Tibial nerve (tissue), 4 donors: ENCODE measurements at regions not wholly inside any gene's neighbourhood (a gene's known extent, or its start where the extent isn't known, plus 50 kb on each side); places are given as distances from the start of the nearest gene placed in this dataset.

Experiments used
- DNase-seq, 2 donors: peaks; one replicate each; pipeline ENCODE4 v3.0.0-alpha.2; 2019; ENCODE audit warnings: low spot score in 2 of 2
- H3K27ac ChIP-seq, 4 donors: fragments of 200-600 bp; sonication (generic) in 3 of 4; one replicate each; pipeline ENCODE4 v1.5.1; 2017 to 2019; ENCODE audit warnings: mild to moderate bottlenecking in 1 of 4
- H3K27me3 ChIP-seq, 2 donors: fragments of 200-600 bp; sonication (generic) in 1 of 2; one replicate each; pipeline versions ENCODE4 v1.5.1 to v1.6.0; 2017 to 2019
- H3K36me3 ChIP-seq, 3 donors: fragments of 200-600 bp; sonication (generic); one replicate each; pipeline ENCODE4 v1.5.1; 2018 to 2019
- H3K4me1 ChIP-seq, 4 donors: fragments of 200-600 bp; sonication (generic) in 3 of 4; one replicate each; pipeline ENCODE4 v1.5.1; 2017 to 2019
- H3K4me3 ChIP-seq, 4 donors: fragments of 200-600 bp; sonication (generic) in 3 of 4; one replicate each; pipeline ENCODE4 v1.5.1; 2017 to 2019; ENCODE audit warnings: mild to moderate bottlenecking in 1 of 4, moderate library complexity in 1 of 4
- H3K9me3 ChIP-seq, 4 donors: fragments of 200-600 bp; sonication (generic) in 3 of 4; one replicate each; pipeline ENCODE4 v1.5.1; 2017 to 2019
- CTCF ChIP-seq, 5 experiments: fragments of 200-600 bp in 3 of 5; fragments of 450-650 bp in 2 of 5; sonication (generic) in 3 of 5; IDR thresholded peaks; one replicate each; pipeline ENCODE4 v1.5.1; 2016 to 2019; ENCODE audit warnings: antibody characterized with exemption in 5 of 5, mild to moderate bottlenecking in 3 of 5, moderate library complexity in 2 of 5
- EP300 ChIP-seq, 2 donors: sonication (generic); formaldehyde crosslinking; IDR thresholded peaks; one replicate each; pipeline ENCODE4 v1.6.1; 2017; ENCODE audit warnings: antibody characterized with exemption in 2 of 2, mild to moderate bottlenecking in 1 of 2
- POLR2A ChIP-seq, 2 donors: fragments of 450-650 bp; IDR thresholded peaks; one replicate each; pipeline ENCODE4 v1.6.1; 2017; ENCODE audit warnings: antibody characterized with exemption in 2 of 2, mild to moderate bottlenecking in 2 of 2, moderate library complexity in 2 of 2
- WGBS, 2 donors: methylation state at CpG; one replicate each; pipeline ENCODE4 v1.1.5; 2018; 5-methylcytosine and 5-hydroxymethylcytosine counted together

DNA sequence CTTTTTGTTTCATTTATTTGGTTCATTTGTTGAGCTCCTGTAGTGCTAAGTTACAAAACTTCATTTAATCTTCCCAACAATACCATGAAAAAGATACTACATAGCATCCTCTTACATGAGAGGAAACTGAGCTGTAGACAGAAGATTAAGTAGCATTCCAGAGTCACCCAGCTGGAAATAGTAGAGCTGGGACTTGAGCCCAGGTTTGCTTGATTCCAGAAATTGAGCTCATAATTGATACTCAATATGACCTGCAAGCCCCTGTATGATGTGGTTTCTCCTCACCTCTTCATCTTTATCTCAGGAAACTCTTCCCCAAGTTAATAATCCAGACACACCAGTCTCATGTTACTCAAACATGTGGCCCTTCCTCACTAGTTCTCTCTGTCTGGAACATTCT, 87.0 kb upstream of the DAAM1 start:
- H3K4me1 ChIP-seq = no peaks in the 10 kb centered on the region
- TF ChIP-seq CTCF (IDR thresholded peaks at IDR 0.05) (no peak), EP300 (IDR thresholded peaks at IDR 0.05) (no peak), POLR2A (IDR thresholded peaks at IDR 0.05) (no peak)
- H3K9me3 ChIP-seq = no peaks in the 10 kb centered on the region
- no peaks in the 10 kb centered on the region for H3K27me3 ChIP-seq
- H3K27ac ChIP-seq = no peak overlapping the region
- no peak overlapping the region for H3K4me3 ChIP-seq
- no peaks in the 10 kb centered on the region for H3K36me3 ChIP-seq
- DNase-seq = no peak

- DNase-seq = no peak
- no peaks in the 10 kb centered on the region for H3K27me3 ChIP-seq
- no peak overlapping the region for H3K27ac ChIP-seq
- no peaks in the 10 kb centered on the region for H3K9me3 ChIP-seq
- no peak overlapping the region for H3K4me3 ChIP-seq
- TF ChIP-seq EP300 (IDR thresholded peaks at IDR 0.05) (no peak), POLR2A (IDR thresholded peaks at IDR 0.05) (no peak), CTCF (IDR thresholded peaks at IDR 0.05) (no peak)
- 92 to 96% methylated on average over 2 of the region's 2 CpGs for WGBS, 2 donors
- H3K4me1 ChIP-seq = no peaks in the 10 kb centered on the region
- H3K36me3 ChIP-seq = no peaks in the 10 kb centered on the region
Measured at GRCh38 chr14:59103396-59103795, 85.1 kb upstream of the DAAM1 start.

- Histone ChIP-seq H3K4me3 (no peak overlapping the region), H3K27ac (no peak overlapping the region), H3K36me3 (no peaks in the 10 kb centered on the region), H3K27me3 (no peaks in the 10 kb centered on the region), H3K4me1 (no peaks in the 10 kb centered on the region), H3K9me3 (no peaks in the 10 kb centered on the region)
- no peak for DNase-seq
- TF ChIP-seq POLR2A (IDR thresholded peaks at IDR 0.05) (no peak), CTCF (IDR thresholded peaks at IDR 0.05) (no peak), EP300 (IDR thresholded peaks at IDR 0.05) (no peak)
- 34 to 67% methylated on average over 2 of the region's 2 CpGs for WGBS, 2 donors
Measured at GRCh38 chr14:59107819-59108218, 80.6 kb upstream of the DAAM1 start.

- DNase-seq = no peak
- Histone ChIP-seq H3K4me1 (no peaks in the 10 kb centered on the region), H3K36me3 (no peaks in the 10 kb centered on the region), H3K4me3 (no peak overlapping the region), H3K27ac (no peak overlapping the region), H3K9me3 (no peaks in the 10 kb centered on the region), H3K27me3 (no peaks in the 10 kb centered on the region)
- TF ChIP-seq EP300 (IDR thresholded peaks at IDR 0.05) (no peak), CTCF (IDR thresholded peaks at IDR 0.05) (no peak), POLR2A (IDR thresholded peaks at IDR 0.05) (no peak)
- WGBS, 2 donors = 55 to 68% methylated on average over 2 of the region's 2 CpGs
Measured at GRCh38 chr14:59116984-59117415, 71.5 kb upstream of the DAAM1 start.

- Histone ChIP-seq H3K36me3 (no peaks in the 10 kb centered on the region), H3K4me3 (no peak overlapping the region), H3K27ac (no peak overlapping the region), H3K9me3 (no peaks in the 10 kb centered on the region), H3K27me3 (no peaks in the 10 kb centered on the region), H3K4me1 (no peaks in the 10 kb centered on the region)
- DNase-seq = no peak
- TF ChIP-seq POLR2A (IDR thresholded peaks at IDR 0.05) = no peak
- no peak for TF ChIP-seq CTCF (IDR thresholded peaks at IDR 0.05)
- no peak for TF ChIP-seq EP300 (IDR thresholded peaks at IDR 0.05)
- 72 to 78% methylated on average over 2 of the region's 2 CpGs for WGBS, 2 donors
Measured at GRCh38 chr14:59117754-59118528, 70.5 kb upstream of the DAAM1 start.
